ENCODE measurements at regions not wholly inside any gene's neighbourhood (a gene's known extent, or its start where the extent isn't known, plus 50 kb on each side); places are given as distances from the start of the nearest gene placed in this dataset.

- DNase-seq (ENCODE audit: low read depth), result no peak
- TF ChIP-seq CTCF (IDR thresholded peaks at IDR 0.05; ENCODE audit: control insufficient read depth, extremely low read depth, insufficient read depth), result no peak
- H3K4me3 ChIP-seq (ENCODE audit: low read depth, low read length), result no peak overlapping the region
Measured at GRCh38 chr4:32342054-32342453, 1621.9 kb downstream of the PCDH7 start.

DNA sequence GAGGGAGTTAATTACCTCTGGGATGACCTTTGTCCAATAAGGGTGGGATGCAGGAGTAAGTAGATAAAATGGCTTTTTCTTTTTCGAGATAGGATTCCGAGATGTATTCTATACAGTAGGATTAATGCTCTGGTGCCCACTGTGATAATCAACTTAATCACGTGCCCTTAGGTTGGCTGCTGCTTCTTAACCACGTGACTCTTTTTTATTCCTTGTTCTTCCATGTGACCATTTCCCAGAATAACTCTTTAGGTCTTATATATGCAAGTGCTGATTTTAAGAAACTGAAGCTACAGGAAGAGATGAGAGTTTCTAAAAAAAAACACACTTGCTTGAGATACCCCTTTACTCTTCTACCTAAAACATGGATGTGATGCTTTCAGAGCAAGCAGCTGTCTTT, 1628.9 kb downstream of the PCDH7 start:
- H3K4me3 ChIP-seq (ENCODE audit: low read depth, low read length), result no peak overlapping the region
- TF ChIP-seq CTCF (IDR thresholded peaks at IDR 0.05; ENCODE audit: control insufficient read depth, extremely low read depth, insufficient read depth), result no peak
- DNase-seq (ENCODE audit: low read depth), result no peak

GRCh38 chr4:32374206-32374605, 1654.0 kb downstream of the PCDH7 start:
- H3K4me3 ChIP-seq (ENCODE audit: low read depth, low read length), result no peak overlapping the region
- DNase-seq (ENCODE audit: low read depth), result no peak
- no peak for TF ChIP-seq CTCF (IDR thresholded peaks at IDR 0.05; ENCODE audit: control insufficient read depth, extremely low read depth, insufficient read depth)

GRCh38 chr4:32393806-32394205, 1673.6 kb downstream of the PCDH7 start:
- DNase-seq (ENCODE audit: low read depth), result no peak

GRCh38 chr4:32394255-32394654, 1674.1 kb downstream of the PCDH7 start:
- H3K4me3 ChIP-seq (ENCODE audit: low read depth, low read length), result no peak overlapping the region
- DNase-seq (ENCODE audit: low read depth), result no peak
- TF ChIP-seq CTCF (IDR thresholded peaks at IDR 0.05; ENCODE audit: control insufficient read depth, extremely low read depth, insufficient read depth), result no peak

More at GRCh38 chr4:32393806-32394205, 1673.6 kb downstream of the PCDH7 start:
- TF ChIP-seq CTCF (IDR thresholded peaks at IDR 0.05; ENCODE audit: control insufficient read depth, extremely low read depth, insufficient read depth), result no peak
- no peak overlapping the region for H3K4me3 ChIP-seq (ENCODE audit: low read depth, low read length)

DNA sequence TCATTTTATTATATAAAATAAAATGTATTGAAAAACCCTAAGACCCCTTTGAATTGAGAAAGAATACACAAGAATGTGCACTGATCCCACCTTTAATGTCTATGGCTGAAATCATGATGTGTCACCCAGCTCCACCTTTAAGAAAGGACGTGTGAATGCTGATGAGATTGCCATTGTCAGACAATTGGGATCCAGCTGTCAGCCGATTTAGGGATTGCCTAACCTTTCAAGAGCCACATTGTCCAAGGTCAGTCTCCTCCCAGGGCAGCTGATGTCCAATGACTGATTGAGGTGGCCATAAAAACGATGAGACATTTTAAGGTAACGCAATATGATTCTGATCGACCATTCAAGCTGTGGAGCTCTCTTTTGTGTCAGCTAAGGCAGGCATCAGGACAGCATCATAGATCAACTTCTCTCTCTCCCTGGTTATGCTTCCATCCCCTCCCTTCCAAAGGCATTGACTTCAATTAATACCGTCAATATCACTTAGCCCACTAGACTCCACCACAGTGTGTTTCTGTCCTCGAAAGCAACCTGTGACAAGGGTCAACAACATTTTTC, 1676.4 kb downstream of the PCDH7 start:
- H3K4me3 ChIP-seq (ENCODE audit: low read depth, low read length), result no peak overlapping the region
- DNase-seq (ENCODE audit: low read depth), result no peak
- no peak for TF ChIP-seq CTCF (IDR thresholded peaks at IDR 0.05; ENCODE audit: control insufficient read depth, extremely low read depth, insufficient read depth)

- TF ChIP-seq CTCF (IDR thresholded peaks at IDR 0.05; ENCODE audit: control insufficient read depth, extremely low read depth, insufficient read depth), result no peak
- no peak for DNase-seq (ENCODE audit: low read depth)
- no peak overlapping the region for H3K4me3 ChIP-seq (ENCODE audit: low read depth, low read length)
Measured at GRCh38 chr4:32400870-32401269, 1680.7 kb downstream of the PCDH7 start.

Measured in LNCaP clone FGC (cell line).